BE2C (cell line): ENCODE measurements at regions not wholly inside any gene's neighbourhood (a gene's known extent, or its start where the extent isn't known, plus 50 kb on each side); places are given as distances from the start of the nearest gene placed in this dataset.

ENCODE experiments used
- DNase-seq: peaks from one replicate; pipeline ENCODE4 v3.0.0-alpha.2; 2020
- H3K27me3 ChIP-seq: fragments of 250-450 bp; sonication (Bioruptor Pico); 2 replicates; pipeline ENCODE4 v1.5.1; 2020; ENCODE audit warnings: mild to moderate bottlenecking
- H3K36me3 ChIP-seq: fragments of 250-450 bp; sonication (Bioruptor Pico); 2 replicates; pipeline ENCODE4 v1.5.1; 2020; ENCODE audit warnings: mild to moderate bottlenecking
- H3K4me1 ChIP-seq: fragments of 250-450 bp; sonication (Bioruptor Pico); 2 replicates; pipeline ENCODE4 v1.5.1; 2020
- H3K4me3 ChIP-seq: 2 replicates; pipeline ENCODE4 v1.5.1; 2011; ENCODE audit warnings: low read depth, low read length
- H3K9me3 ChIP-seq: fragments of 250-450 bp; sonication (Bioruptor Pico); 2 replicates; pipeline ENCODE4 v1.5.1; 2020
- TF ChIP-seq, protein P1 (sequence below): IDR thresholded peaks from 2 replicates; pipeline ENCODE4 v1.5.1; 2012; ENCODE audit warnings: mild to moderate bottlenecking, low read depth, low read length

DNA sequence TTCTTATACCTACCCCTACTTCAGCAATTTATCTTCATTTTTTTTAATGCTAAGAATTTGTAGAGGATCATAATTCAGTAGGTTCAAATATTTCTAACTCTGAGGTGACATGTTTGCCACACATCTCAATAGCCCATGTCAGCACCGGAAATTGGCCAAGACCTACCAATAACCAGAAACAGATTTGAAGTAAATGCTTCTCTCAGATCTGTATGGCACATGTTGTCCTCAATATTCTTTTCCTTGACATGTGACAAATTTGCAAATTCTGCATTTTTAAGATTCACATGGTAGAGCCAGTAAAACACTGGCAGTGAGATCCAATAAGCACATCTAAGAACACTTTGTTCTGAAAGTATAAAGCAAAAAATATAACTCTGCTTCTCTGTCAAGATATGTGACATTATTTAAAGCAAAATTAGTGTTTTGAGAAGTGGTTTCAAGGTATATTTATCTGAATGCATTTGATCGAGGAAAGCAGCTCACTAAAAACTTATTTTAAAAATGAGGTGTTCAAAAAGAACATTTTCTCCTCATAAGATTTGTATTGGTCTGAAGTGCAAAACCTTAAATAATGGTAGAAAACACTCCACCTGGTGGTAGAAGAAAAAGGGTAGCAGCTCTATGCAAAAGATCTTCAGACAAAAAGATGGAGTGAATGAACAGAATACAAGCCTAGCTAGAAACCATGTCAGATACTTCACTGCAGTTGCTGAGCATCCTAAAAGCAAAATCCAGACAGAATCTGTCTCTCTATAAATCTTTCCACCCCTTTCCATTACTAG lies 513.8 kb upstream of the FAM241A start:
- no peaks in the 10 kb centered on the region for H3K27me3 ChIP-seq
- H3K4me3 ChIP-seq, result no peak overlapping the region
- H3K4me1 ChIP-seq, result peaks cover 16% of the 10 kb centered on the region
- no peaks in the 10 kb centered on the region for H3K36me3 ChIP-seq
- TF ChIP-seq, protein P1, sequence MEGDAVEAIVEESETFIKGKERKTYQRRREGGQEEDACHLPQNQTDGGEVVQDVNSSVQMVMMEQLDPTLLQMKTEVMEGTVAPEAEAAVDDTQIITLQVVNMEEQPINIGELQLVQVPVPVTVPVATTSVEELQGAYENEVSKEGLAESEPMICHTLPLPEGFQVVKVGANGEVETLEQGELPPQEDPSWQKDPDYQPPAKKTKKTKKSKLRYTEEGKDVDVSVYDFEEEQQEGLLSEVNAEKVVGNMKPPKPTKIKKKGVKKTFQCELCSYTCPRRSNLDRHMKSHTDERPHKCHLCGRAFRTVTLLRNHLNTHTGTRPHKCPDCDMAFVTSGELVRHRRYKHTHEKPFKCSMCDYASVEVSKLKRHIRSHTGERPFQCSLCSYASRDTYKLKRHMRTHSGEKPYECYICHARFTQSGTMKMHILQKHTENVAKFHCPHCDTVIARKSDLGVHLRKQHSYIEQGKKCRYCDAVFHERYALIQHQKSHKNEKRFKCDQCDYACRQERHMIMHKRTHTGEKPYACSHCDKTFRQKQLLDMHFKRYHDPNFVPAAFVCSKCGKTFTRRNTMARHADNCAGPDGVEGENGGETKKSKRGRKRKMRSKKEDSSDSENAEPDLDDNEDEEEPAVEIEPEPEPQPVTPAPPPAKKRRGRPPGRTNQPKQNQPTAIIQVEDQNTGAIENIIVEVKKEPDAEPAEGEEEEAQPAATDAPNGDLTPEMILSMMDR, result peak; percentile 64
- peaks cover 4% of the 10 kb centered on the region; the same call in 1 of the 2 replicates for H3K9me3 ChIP-seq
- DNase-seq, result no peak

DNA sequence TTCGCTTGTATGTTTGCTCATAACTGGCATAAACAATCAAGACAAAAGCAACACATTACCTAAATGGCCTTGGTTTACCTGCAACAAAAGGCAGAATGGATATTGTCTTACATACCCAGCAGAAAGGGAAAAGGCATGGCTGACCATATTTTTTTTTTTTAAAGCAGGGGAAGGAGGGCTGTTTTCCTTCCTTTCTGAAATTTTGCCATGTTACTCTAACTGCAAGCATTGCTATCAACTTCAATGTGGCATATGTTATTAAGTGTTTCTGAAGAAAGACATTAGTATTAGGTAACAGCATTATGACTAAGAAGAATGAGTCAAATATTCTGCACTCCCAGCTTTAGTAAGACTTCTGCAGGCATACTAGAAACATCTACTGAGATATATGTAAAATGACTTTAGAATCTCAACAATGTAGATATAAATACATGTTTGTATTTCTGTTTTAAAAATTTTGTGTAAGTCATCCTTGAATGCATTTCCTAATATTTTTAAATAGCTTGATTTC lies 512.6 kb upstream of the FAM241A start:
- TF ChIP-seq, protein P1, result no peak
- H3K4me1 ChIP-seq, result peaks cover 16% of the 10 kb centered on the region
- H3K9me3 ChIP-seq, result peaks cover under 1% of the 10 kb centered on the region; the same call in 1 of the 2 replicates
- no peaks in the 10 kb centered on the region for H3K27me3 ChIP-seq
- H3K4me3 ChIP-seq, result no peak overlapping the region
- H3K36me3 ChIP-seq, result no peaks in the 10 kb centered on the region
- DNase-seq, result no peak

- Histone ChIP-seq H3K27me3 (no peaks in the 10 kb centered on the region), H3K4me3 (no peak overlapping the region), H3K9me3 (no peaks in the 10 kb centered on the region), H3K4me1 (peaks cover 16% of the 10 kb centered on the region), H3K36me3 (no peaks in the 10 kb centered on the region)
- TF ChIP-seq, protein P1, result no peak
- DNase-seq, result no peak
These were observed 511.5 kb upstream of the FAM241A start for GRCh38 chr4:111633663-111634266.

GRCh38 chr4:111635646-111636045 lies 509.6 kb upstream of the FAM241A start:
- Histone ChIP-seq H3K36me3 (no peaks in the 10 kb centered on the region), H3K4me1 (peaks cover 12% of the 10 kb centered on the region), H3K4me3 (no peak overlapping the region), H3K9me3 (no peaks in the 10 kb centered on the region), H3K27me3 (no peaks in the 10 kb centered on the region)
- DNase-seq, result no peak
- TF ChIP-seq, protein P1, result no peak

GRCh38 chr4:111636961-111637585 lies 508.2 kb upstream of the FAM241A start:
- no peak for DNase-seq
- peaks cover 12% of the 10 kb centered on the region for H3K4me1 ChIP-seq

More at GRCh38 chr4:111636961-111637585, 508.2 kb upstream of the FAM241A start:
- Histone ChIP-seq H3K36me3 (no peaks in the 10 kb centered on the region), H3K27me3 (no peaks in the 10 kb centered on the region), H3K9me3 (no peaks in the 10 kb centered on the region), H3K4me3 (no peak overlapping the region)
- TF ChIP-seq, protein P1, result no peak
